Large intestine (tissue), 3 donors: ENCODE measurements at regions not wholly inside any gene's neighbourhood (a gene's known extent, or its start where the extent isn't known, plus 50 kb on each side); places are given as distances from the start of the nearest gene placed in this dataset.
"Not testable (repeated sequence)": the region's sequence is repeated elsewhere in the genome, so short reads cannot be mapped to it uniquely, and the experiment has no call there.

ENCODE experiments used
- DNase-seq, 2 donors: peaks; one replicate each; pipeline versions ENCODE4 v3.0.0 to v3.0.0-alpha.2; 2013
- H3K27ac ChIP-seq: one replicate; pipeline ENCODE4 v1.5.1; 2013; ENCODE audit warnings: low read length
- H3K27me3 ChIP-seq: 2 replicates; pipeline ENCODE4 v1.6.1; 2013; ENCODE audit warnings: low read length; ENCODE audit not compliant: control insufficient read depth, insufficient read depth
- H3K36me3 ChIP-seq: 2 replicates; pipeline ENCODE4 v1.6.1; 2013; ENCODE audit warnings: low read length; ENCODE audit not compliant: control insufficient read depth, insufficient read depth
- H3K4me1 ChIP-seq: one replicate; pipeline ENCODE4 v1.6.1; 2013; ENCODE audit warnings: low read length; ENCODE audit not compliant: control insufficient read depth, insufficient read depth
- H3K4me3 ChIP-seq: one replicate; pipeline ENCODE4 v1.5.1; 2013; ENCODE audit warnings: low read length
- H3K9me3 ChIP-seq: one replicate; pipeline ENCODE4 v1.6.1; 2013; ENCODE audit warnings: mild to moderate bottlenecking, low read depth, low read length, moderate library complexity; ENCODE audit not compliant: control insufficient read depth
- WGBS: methylation state at CpG from one replicate; pipeline ENCODE4 v1.1.5; 2013; ENCODE audit warnings: low lambda C conversion rate; ENCODE audit not compliant: insufficient coverage; 5-methylcytosine and 5-hydroxymethylcytosine counted together

DNA sequence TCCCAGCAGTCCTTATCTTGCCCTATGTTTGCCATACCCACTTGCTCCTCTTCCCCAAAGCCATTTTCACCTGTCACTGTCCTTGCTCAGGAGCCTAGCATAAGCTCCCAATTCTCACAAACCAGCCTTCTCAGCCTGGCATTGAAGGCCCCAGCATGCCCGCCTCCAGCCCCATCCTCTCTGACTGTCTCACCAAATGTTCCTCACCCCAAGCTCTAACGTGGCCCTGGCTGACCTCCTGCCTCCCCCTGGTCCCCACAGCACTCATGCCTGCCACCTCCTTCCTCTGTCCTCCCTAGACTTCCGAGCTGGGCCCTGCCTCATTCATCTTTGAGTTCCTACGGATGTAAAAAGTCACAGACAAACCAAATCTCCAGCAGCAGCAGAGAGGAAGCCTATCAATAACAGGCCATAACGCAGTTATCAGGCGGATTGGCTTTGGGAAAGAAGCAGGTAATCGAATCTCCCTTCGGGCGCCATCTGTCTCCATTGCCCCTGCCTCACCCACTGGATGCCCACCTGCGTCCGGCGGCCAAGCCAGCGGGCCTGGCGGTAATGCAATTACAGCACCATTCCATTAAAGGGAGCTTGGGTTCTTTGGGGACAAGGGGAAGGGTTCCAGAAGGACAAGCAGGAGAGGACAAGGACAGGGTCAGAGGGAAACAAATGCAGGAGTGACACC lies 104.4 kb downstream of the MRPL14 start:
- no peaks in the 10 kb centered on the region for H3K27me3 ChIP-seq
- H3K9me3 ChIP-seq = no peaks in the 10 kb centered on the region
- DNase-seq = no peak
- no peak overlapping the region for H3K4me3 ChIP-seq
- peaks cover 5% of the 10 kb centered on the region for H3K4me1 ChIP-seq
- WGBS = no CpG with 5 or more reads among the region's 14 CpGs
- no peaks in the 10 kb centered on the region for H3K36me3 ChIP-seq
- H3K27ac ChIP-seq = no peak overlapping the region

DNA sequence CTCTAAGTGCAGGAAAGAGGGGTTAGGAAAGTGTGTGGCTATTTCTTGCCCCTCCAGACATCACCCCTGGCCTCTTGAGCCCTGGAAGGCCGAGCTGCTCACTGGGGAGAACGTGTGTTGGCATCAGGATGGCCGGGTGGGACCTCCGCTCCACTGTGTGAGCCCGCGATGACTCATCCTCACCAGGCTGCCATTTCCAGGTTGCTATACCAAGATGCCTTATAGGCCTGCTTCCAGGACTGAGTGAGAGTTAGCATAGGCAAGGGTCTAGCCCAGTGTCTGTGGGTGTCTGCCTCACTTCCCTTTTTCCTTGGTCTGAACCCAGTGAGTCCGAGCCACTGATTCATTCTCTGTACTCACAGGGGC lies 105.0 kb downstream of the MRPL14 start:
- Histone ChIP-seq H3K9me3 (no peaks in the 10 kb centered on the region), H3K27ac (no peak overlapping the region), H3K36me3 (no peaks in the 10 kb centered on the region), H3K27me3 (no peaks in the 10 kb centered on the region), H3K4me1 (peaks cover 5% of the 10 kb centered on the region), H3K4me3 (no peak overlapping the region)
- no peak for DNase-seq
- WGBS = 80% methylated on average over 1 of the region's 7 CpGs

DNA sequence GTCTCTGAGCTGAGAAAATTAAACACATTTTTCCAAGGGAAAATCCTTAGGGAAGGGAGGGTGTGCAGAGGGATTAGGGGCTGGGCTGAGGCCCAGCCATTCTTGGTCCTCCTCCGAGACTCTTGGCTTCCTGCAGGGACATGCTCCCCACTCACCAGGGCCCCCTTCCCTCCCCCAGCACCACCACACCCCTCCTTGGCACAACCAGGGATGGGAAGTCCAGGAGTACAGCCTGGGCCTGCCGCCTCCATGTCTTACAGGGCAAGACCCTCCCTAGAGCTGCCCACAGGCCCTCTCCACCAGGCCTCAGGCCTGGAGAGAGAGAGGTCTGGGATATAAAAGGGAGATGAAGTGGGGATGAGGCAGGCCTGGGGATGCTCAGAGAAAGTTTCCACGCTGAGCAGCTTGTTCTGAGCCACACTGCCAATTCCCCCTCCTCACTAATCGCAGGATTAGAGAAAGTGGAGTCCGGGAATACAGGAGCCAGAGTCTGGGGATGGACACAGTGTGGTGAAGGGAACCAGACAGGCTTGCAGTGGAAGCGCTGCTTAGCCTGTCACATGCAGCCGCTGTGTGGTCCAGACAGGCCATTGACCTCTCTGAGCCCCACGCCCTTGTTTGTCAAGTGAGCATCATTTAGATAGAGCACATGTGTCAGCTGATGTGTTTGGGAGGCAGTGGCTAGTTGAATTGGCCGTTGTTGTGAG lies 105.5 kb downstream of the MRPL14 start:
- no peak overlapping the region for H3K4me3 ChIP-seq
- peaks cover 5% of the 10 kb centered on the region for H3K4me1 ChIP-seq
- H3K9me3 ChIP-seq = no peaks in the 10 kb centered on the region
- H3K27ac ChIP-seq = peak overlapping the region; percentile 8
- no peaks in the 10 kb centered on the region for H3K36me3 ChIP-seq
- WGBS = no CpG with 5 or more reads among the region's 9 CpGs
- no peak for DNase-seq
- no peaks in the 10 kb centered on the region for H3K27me3 ChIP-seq

DNA sequence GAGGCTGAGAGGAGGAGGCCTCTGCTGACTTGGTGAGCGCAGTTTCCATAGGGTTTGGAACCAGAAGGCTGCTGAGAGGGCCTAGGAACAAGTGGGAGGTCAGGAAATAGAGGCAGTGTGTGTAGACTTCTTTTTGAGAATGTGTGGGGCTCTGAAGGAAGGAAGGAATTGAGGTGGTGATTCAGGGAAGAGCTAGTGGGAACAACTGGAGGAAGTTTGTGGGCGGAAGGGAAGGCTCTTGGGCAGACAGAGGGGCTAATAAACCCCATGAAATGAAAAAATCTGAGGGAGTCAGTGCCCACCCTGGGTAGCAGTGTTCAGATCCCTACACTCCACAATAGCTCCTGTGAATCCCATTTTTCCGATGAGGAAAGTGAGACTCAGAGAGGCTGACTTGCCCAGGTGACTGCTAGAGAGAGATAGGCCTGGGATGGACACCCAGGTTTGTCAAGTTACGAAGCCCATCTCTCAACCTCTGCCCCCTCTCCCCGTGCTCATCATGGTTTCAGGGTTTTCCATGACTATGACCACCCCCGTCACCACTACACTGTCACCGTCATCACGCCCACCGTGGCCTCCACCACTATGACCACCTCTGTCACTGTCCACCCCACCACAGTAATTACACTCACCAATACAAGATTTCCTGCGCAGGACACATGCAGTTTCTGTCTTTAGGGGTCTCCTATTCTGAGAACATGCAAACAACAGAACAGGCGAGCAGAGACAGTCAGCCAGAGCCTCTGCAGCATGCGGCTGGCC lies 106.4 kb downstream of the MRPL14 start:
- WGBS = no CpG with 5 or more reads among the region's 12 CpGs
- Histone ChIP-seq H3K4me3 (no peak overlapping the region), H3K9me3 (no peaks in the 10 kb centered on the region), H3K27me3 (no peaks in the 10 kb centered on the region), H3K36me3 (no peaks in the 10 kb centered on the region), H3K27ac (no peak overlapping the region), H3K4me1 (peaks cover 5% of the 10 kb centered on the region)
- DNase-seq = no peak

DNA sequence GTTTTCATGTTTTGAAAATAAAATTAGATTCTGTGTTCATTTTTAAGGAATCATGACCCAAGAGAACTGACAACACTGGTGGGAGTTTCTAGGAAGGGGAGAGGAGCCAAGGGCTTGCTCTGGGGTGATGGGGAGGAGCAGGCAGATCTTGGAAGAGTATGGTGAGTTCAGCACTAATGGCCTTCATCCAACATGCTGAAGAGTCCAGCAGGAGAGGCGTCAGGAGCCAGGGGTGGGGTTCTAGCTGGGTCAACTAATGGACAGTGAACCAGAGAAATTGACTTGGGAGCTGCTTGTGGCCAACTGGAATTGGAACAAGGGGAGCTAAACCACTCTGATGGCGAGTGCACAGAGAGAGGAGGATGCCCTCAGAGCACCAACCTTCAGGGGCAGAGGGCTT lies 107.1 kb downstream of the MRPL14 start:
- Histone ChIP-seq H3K4me1 (peaks cover 5% of the 10 kb centered on the region), H3K27me3 (no peaks in the 10 kb centered on the region), H3K4me3 (no peak overlapping the region), H3K9me3 (no peaks in the 10 kb centered on the region), H3K27ac (no peak overlapping the region), H3K36me3 (no peaks in the 10 kb centered on the region)
- WGBS = no CpG with 5 or more reads among the region's 2 CpGs
- DNase-seq = no peak

DNA sequence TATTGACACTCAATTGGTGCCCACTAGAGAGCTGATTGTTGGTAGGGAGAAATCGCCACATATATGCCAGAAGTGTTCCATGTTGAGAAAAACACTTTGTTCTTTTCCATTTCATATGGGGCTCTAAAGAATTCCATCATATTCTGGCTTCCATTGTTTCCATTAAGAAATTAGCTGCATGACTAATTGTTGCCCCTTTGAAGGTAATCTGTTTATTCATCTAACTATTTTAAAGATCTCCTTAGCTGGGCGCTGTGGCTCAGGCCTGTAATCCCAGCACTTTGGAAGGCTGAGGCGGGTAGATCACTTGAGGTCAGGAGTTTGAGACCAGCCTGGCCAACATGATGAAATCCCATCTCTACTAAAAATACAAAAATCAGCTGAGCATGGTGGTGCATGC lies 109.9 kb downstream of the MRPL14 start:
- not testable (repeated sequence) for H3K27me3 ChIP-seq, H3K4me1 ChIP-seq, DNase-seq, H3K4me3 ChIP-seq, H3K9me3 ChIP-seq, H3K36me3 ChIP-seq, H3K27ac ChIP-seq
- WGBS = 100% methylated on average over 1 of the region's 3 CpGs

DNA sequence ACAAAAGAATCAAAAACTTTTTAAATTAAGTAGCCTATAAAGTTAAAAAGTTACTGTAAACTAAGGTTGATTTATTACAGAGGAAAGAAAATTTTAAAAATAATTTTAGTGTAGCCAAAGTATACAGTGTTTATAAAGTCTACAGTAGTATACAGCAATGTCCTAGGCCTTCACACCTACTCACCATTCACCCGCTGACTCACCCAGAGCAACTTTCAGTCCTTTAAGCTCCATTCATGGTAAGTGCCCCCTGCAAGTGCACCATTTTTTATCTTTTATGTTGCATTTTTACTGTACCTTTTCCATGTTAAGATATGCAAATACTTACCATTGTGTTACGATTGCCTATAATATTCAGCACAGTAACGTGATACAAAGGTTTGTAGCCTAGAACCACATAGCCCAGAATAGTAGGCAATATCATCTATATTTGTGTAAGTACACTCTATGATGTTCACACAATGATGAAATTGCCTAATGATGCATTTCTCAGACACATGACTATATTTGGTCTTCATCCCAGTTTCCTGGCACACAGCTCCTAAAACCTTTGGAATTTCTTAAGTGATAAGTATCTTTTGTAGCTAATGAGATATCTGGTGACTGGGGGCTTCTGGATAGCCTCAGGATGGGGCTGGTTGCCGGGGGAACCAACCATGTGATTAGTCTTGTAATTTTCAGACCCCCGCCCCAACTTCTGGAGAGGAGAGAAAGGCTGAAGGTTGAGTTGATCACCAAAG lies 111.0 kb downstream of the MRPL14 start:
- Histone ChIP-seq H3K27ac (no peak overlapping the region), H3K27me3 (no peaks in the 10 kb centered on the region), H3K36me3 (no peaks in the 10 kb centered on the region), H3K4me1 (no peaks in the 10 kb centered on the region), H3K4me3 (no peak overlapping the region), H3K9me3 (no peaks in the 10 kb centered on the region)
- DNase-seq = no peak
- no CpG with 5 or more reads among the region's 5 CpGs for WGBS

DNA sequence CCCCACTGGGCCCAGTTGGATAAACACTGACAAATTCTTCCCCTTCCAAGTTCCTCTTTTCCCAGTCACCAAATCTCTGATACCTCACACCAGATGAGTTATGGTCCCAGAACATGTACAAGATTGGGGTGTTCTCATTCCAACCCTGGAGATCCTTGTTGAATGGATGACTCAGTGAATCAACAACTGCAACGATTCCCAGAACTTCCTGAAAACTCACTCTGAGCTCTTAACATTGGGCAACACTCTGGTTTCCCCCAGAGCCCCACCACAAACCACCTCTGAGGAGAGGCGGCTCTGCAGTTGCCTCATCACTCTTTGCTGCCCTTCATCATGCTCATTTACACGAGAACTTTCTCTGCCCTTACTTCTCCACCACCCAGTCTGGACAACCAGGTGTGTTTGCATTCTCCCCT lies 115.2 kb downstream of the MRPL14 start:
- Histone ChIP-seq H3K27me3 (no peaks in the 10 kb centered on the region), H3K9me3 (no peaks in the 10 kb centered on the region), H3K36me3 (no peaks in the 10 kb centered on the region), H3K4me3 (no peak overlapping the region), H3K4me1 (no peaks in the 10 kb centered on the region), H3K27ac (no peak overlapping the region)
- no CpG with 5 or more reads among the region's 3 CpGs for WGBS
- DNase-seq = no peak

DNA sequence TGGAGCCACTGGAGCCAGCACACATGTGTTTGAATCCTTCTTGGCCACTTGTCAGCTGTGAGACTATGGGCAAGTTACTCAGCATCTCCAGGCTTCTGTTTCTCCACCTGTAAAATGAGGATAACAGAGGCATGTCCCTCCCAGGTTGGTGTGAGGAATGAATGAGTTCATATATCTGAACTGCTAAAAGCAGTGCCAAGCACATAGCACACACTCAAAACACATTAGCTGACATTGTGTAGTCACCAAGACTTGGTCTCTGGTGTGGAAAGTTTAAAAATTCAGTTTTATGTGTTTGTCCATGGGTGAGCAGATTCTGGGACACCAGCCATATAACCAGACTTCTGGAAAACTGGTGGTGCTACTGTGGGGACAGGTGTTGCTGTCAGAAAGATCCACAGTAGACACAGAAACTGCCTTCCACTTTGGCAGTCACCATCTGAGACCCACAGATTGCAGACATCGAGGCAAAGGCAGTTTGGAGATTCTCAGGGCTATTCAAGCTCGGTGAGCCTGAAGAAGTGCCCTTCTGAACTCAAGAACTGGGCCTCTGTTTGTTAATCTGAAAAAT lies 115.8 kb downstream of the MRPL14 start:
- no peak for DNase-seq
- WGBS = no CpG with 5 or more reads among the region's 2 CpGs
- H3K27ac ChIP-seq = no peak overlapping the region

More for the DNA sequence above, 115.8 kb downstream of the MRPL14 start:
- no peaks in the 10 kb centered on the region for H3K36me3 ChIP-seq
- H3K4me3 ChIP-seq = no peak overlapping the region
- H3K27me3 ChIP-seq = no peaks in the 10 kb centered on the region
- no peaks in the 10 kb centered on the region for H3K9me3 ChIP-seq
- no peaks in the 10 kb centered on the region for H3K4me1 ChIP-seq
